ENCODE measurements at regions not wholly inside any gene's neighbourhood (a gene's known extent, or its start where the extent isn't known, plus 50 kb on each side); places are given as distances from the start of the nearest gene placed in this dataset.

DNA sequence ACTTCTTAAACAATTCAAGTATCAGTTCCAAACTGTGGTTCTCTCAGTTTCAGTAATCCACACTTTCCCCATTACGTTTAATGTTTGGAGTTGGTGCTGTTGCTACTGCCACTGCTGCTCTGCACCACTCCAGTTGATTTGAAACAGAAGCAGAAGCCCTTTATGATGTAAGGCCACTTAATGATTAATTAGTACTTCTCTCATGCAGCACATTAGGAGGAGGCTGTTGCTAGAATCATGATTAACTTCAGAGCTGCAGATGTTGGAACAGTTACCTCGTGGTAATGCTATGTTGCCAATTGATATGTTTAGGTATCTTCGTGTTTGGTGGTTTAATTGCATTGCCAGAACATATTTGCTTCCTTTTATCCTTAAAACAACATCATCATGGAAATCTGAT lies 986.2 kb upstream of the CITED2 start:
- no peak for DNase-seq (ENCODE audit: low read depth)
- TF ChIP-seq, protein P1, sequence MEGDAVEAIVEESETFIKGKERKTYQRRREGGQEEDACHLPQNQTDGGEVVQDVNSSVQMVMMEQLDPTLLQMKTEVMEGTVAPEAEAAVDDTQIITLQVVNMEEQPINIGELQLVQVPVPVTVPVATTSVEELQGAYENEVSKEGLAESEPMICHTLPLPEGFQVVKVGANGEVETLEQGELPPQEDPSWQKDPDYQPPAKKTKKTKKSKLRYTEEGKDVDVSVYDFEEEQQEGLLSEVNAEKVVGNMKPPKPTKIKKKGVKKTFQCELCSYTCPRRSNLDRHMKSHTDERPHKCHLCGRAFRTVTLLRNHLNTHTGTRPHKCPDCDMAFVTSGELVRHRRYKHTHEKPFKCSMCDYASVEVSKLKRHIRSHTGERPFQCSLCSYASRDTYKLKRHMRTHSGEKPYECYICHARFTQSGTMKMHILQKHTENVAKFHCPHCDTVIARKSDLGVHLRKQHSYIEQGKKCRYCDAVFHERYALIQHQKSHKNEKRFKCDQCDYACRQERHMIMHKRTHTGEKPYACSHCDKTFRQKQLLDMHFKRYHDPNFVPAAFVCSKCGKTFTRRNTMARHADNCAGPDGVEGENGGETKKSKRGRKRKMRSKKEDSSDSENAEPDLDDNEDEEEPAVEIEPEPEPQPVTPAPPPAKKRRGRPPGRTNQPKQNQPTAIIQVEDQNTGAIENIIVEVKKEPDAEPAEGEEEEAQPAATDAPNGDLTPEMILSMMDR (IDR thresholded peaks at IDR 0.05; ENCODE audit: insufficient read depth, low read depth, low read length, missing control alignments), result no peak
- H3K4me3 ChIP-seq (ENCODE audit: low read length), result no peak overlapping the region

DNA sequence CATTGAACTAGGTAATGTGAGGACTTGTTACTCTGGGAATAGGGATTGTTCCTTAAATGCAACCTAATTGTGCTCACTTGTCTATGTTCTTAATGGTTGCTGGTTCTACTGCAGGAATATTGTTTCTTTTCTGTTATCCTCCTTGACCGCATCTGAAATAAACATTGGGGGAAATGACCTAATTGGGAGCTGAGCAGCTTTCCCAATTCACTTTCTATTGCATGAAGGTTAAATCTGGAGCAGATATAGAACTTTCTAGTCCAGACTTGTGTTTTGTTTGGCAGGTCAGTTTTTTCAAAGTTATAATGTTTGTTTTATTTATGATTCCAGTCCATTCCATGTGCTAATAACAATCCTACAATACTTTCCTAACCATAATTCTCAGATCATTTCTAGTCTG lies 981.0 kb upstream of the CITED2 start:
- H3K4me3 ChIP-seq (ENCODE audit: low read length), result no peak overlapping the region
- DNase-seq (ENCODE audit: low read depth), result no peak
- TF ChIP-seq, protein P1 (IDR thresholded peaks at IDR 0.05; ENCODE audit: insufficient read depth, low read depth, low read length, missing control alignments), result no peak

DNA sequence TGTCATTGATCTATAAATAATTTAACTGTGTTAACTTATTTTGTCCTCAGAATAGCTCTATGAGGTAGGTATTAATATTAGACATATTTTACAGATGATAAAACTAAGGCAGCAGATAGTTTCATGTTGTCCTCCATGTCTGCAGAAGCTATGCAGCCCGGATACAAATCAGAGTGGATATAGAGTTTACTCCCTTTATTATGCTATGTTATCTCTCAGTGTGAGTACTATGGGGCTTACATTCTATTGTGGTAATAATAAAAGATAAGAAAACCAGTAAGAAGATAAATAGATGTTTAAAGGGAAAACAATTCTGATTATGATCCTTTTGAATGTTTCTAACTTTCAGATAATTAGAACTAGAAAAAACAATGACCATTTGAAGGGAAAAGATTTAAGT lies 979.8 kb upstream of the CITED2 start:
- no peak for DNase-seq (ENCODE audit: low read depth)
- TF ChIP-seq, protein P1 (IDR thresholded peaks at IDR 0.05; ENCODE audit: insufficient read depth, low read depth, low read length, missing control alignments), result no peak
- H3K4me3 ChIP-seq (ENCODE audit: low read length), result no peak overlapping the region

DNA sequence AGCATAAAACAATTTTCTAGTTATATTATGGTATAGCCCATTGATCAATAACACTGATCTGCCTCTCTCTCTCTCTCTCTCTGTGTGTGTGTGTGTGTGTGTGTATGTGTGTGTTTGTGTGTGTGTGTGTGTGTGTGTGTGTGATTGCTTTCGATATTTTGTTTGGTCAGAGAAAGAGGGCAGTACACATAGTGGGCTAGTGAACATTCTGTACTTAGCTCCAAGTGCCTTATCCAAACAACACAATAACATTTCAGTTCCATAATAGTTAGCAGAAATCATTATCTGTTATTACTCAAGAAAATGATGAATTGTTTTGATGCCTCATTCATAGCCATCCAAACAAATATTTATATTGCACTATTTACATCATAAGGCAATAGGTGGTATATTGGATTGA lies 979.1 kb upstream of the CITED2 start:
- no peak overlapping the region for H3K4me3 ChIP-seq (ENCODE audit: low read length)
- TF ChIP-seq, protein P1 (IDR thresholded peaks at IDR 0.05; ENCODE audit: insufficient read depth, low read depth, low read length, missing control alignments), result no peak
- DNase-seq (ENCODE audit: low read depth), result no peak

DNA sequence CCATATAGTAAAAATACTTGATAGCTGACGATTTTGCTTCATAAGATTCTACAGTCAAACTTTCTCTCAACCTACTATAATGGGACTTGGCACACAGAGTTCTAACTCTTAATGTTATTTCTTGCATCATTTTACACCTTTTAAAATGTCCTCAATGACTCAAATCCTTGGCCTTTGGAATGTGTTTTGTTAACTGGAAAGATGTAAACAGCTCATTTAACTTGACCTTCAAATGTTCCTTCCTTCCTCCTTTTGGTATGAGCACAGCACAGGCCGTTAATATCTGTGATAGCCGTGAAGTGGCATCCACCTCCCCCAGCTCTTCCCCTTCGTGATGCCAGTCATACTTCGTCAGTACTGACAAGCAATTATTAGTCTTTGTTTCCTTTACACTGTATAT lies 972.0 kb upstream of the CITED2 start:
- TF ChIP-seq, protein P1 (IDR thresholded peaks at IDR 0.05; ENCODE audit: insufficient read depth, low read depth, low read length, missing control alignments), result no peak
- no peak for DNase-seq (ENCODE audit: low read depth)
- H3K4me3 ChIP-seq (ENCODE audit: low read length), result no peak overlapping the region

DNA sequence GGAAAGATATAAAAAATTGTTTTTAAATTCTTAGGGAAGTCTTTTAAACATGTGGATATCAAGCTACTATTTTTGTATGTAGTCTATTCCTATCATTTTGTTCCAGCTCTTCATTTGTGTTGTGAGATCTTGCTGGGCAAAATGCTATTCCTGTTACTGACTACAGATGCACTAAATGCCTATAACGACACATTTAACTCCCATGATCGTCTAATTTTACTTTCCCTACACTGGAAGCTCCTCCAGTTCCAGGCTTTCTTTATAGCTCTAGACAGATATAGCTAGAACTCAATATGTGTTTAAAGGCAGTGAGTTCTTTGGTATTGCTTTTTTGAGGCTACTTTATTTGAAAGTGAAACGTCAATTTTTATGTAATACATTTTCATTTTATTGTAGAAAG lies 971.5 kb upstream of the CITED2 start:
- TF ChIP-seq, protein P1 (IDR thresholded peaks at IDR 0.05; ENCODE audit: insufficient read depth, low read depth, low read length, missing control alignments), result no peak
- no peak overlapping the region for H3K4me3 ChIP-seq (ENCODE audit: low read length)

DNA sequence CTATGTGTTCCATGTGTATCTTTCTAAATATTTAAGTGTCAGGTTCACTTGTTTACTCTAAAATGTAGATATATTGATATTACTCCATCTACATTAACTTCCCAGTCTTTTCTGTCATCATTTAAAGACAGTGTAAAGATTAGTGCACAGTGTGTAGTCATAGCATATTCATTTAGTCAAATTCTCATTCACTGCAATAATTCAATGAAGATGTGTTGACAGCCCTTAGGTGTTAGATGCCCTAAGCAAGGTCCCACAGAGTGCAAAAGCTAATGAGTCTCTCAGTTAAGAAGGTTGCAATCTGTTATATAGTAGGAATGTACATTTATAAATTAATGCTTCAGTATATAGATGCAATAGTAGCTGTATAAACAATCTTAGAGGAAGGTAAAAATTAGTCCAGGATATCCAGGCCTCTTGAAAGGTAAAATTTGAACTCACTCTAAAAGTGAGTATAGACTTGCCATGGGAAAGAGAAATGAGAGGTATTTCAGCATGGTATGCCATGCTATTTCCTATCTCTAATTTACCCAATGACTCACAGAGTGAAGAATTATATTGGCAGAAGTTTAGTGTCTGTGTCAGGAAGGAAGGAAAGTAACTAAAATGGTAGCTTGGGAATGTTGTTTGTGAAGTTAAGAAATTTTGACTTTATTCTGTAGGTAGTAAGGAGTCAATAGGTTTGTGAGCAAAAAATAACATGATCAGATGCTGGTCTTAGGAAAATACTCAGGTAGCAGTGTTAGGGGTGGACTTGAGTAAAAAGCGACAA lies 969.9 kb upstream of the CITED2 start:
- TF ChIP-seq, protein P1 (IDR thresholded peaks at IDR 0.05; ENCODE audit: insufficient read depth, low read depth, low read length, missing control alignments), result no peak
- DNase-seq (ENCODE audit: low read depth), result peak; percentile 50
- H3K4me3 ChIP-seq (ENCODE audit: low read length), result no peak overlapping the region

More for the DNA sequence above, 971.5 kb upstream of the CITED2 start:
- DNase-seq (ENCODE audit: low read depth), result no peak

All from epithelial cell of esophagus (primary cell).